HEK293 (cell line): ENCODE measurements at regions not wholly inside any gene's neighbourhood (a gene's known extent, or its start where the extent isn't known, plus 50 kb on each side); places are given as distances from the start of the nearest gene placed in this dataset.

Source experiments
- ATF2 ChIP-seq: fragments of 450-650 bp; formaldehyde crosslinking; IDR thresholded peaks from 2 replicates; pipeline ENCODE4 v1.5.1; 2016; ENCODE audit warnings: missing biosample characterization, missing genetic modification characterization, low read depth
- CTCF ChIP-seq: fragments of 450-650 bp; formaldehyde crosslinking; IDR thresholded peaks from 2 replicates; pipeline ENCODE4 v1.5.1; 2016; ENCODE audit warnings: missing biosample characterization, missing genetic modification characterization
- IKZF3 ChIP-seq: fragments of 450-650 bp; IDR thresholded peaks from 2 replicates; pipeline ENCODE4 v1.5.0; 2018; ENCODE audit warnings: missing biosample characterization, mild to moderate bottlenecking, missing genetic modification characterization, moderate library complexity
- KLF1 ChIP-seq: fragments of 450-650 bp; formaldehyde crosslinking; IDR thresholded peaks from 2 replicates; pipeline ENCODE4 v1.5.1; 2016; ENCODE audit warnings: missing biosample characterization, missing genetic modification characterization
- RBAK ChIP-seq: fragments of 450-650 bp; formaldehyde crosslinking; IDR thresholded peaks from 2 replicates; pipeline ENCODE4 v1.5.1; 2016; ENCODE audit warnings: missing biosample characterization, missing genetic modification characterization
- SP2 ChIP-seq: fragments of 450-650 bp; formaldehyde crosslinking; IDR thresholded peaks from 2 replicates; pipeline ENCODE4 v1.5.1; 2016; ENCODE audit warnings: missing biosample characterization, missing genetic modification characterization
- ZBTB1 ChIP-seq: fragments of 450-650 bp; formaldehyde crosslinking; IDR thresholded peaks from 2 replicates; pipeline ENCODE4 v1.5.1; 2016; ENCODE audit warnings: missing biosample characterization, missing genetic modification characterization
- ZEB2 ChIP-seq: fragments of 450-650 bp; formaldehyde crosslinking; IDR thresholded peaks from 2 replicates; pipeline ENCODE4 v1.5.1; 2016; ENCODE audit warnings: missing biosample characterization, missing genetic modification characterization
- ZNF10 ChIP-seq: fragments of 450-650 bp; formaldehyde crosslinking; IDR thresholded peaks from 2 replicates; pipeline ENCODE4 v1.5.1; 2017; ENCODE audit warnings: missing biosample characterization, missing genetic modification characterization
- ZNF121 ChIP-seq: fragments of 450-650 bp; formaldehyde crosslinking; IDR thresholded peaks from 2 replicates; pipeline ENCODE4 v1.5.1; 2016; ENCODE audit warnings: missing biosample characterization, missing genetic modification characterization
- ZNF211 ChIP-seq: fragments of 450-650 bp; formaldehyde crosslinking; IDR thresholded peaks from 2 replicates; pipeline ENCODE4 v1.5.1; 2016; ENCODE audit warnings: low read depth, missing biosample characterization, missing genetic modification characterization
- ZNF239 ChIP-seq: fragments of 450-650 bp; formaldehyde crosslinking; IDR thresholded peaks from 2 replicates; pipeline ENCODE4 v1.5.1; 2016; ENCODE audit warnings: missing biosample characterization, missing genetic modification characterization
- ZNF654 ChIP-seq: fragments of 450-650 bp; formaldehyde crosslinking; IDR thresholded peaks from 2 replicates; pipeline ENCODE4 v1.5.1; 2016; ENCODE audit warnings: low read depth, missing biosample characterization, missing genetic modification characterization
- ZNF660 ChIP-seq: fragments of 450-650 bp; IDR thresholded peaks from 2 replicates; pipeline ENCODE4 v1.5.1; 2018; ENCODE audit warnings: missing biosample characterization, mild to moderate bottlenecking, missing genetic modification characterization

DNA sequence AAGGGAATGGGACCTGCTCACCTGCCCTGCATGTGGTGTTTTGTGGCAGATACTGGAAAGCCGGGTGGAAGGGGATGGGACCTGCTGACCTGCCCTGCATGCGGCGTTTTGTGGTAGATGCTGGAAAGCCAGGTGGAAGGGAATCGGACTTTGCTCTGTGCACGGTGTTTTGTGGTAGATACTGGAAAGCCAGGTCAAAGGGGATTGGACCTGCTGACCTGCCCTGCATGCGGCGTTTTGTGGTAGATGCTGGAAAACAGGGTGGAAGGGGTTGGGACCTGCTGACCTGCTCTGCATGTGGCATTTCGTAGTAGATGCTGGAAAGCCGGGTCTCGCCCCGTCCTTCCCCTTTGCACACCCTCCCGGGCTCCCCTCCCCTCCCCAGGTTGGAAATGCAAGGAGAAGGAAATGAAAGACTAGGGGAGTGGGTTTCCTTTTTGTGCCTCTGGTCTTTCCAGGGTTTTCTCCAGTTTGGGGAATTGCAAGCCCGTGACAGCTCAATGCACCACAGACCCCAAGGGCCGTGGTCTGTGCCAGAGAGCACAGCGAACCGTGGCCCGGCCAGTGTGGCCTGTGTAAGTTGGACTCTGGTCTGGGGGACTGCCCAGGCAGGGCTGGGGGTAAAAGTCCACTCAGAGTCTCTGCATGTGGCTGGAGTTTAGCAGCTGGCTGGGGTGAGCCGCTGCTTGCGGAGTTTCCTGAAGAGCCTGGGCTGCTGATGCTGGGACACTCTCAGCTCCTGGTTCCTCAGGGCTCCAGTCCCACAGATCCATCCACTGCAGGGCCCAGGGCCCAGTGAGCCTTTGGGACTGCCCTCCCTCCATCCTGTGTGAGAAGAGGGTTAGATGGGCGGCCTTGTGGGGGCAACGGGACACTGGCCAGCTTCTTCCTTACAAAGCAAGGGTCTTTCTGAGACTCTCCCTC is 105.5 kb downstream of the CRYAA start:
- TF ChIP-seq CTCF (tag by site-specific recombination), result no peak
- TF ChIP-seq ATF2 (tag by site-specific recombination), result no peak
- no peak for TF ChIP-seq ZNF211 (tag by site-specific recombination)
- TF ChIP-seq ZNF121 (tag by site-specific recombination), result no peak
- no peak for TF ChIP-seq SP2 (tag by site-specific recombination)
- no peak for TF ChIP-seq ZBTB1 (tag by site-specific recombination)
- TF ChIP-seq ZEB2 (tag by site-specific recombination), result no peak
- no peak for TF ChIP-seq ZNF660
- no peak for TF ChIP-seq ZNF10 (tag by site-specific recombination)
- no peak for TF ChIP-seq ZNF239
- no peak for TF ChIP-seq KLF1 (tag by site-specific recombination)
- TF ChIP-seq ZNF654 (tag by site-specific recombination), result no peak
- TF ChIP-seq RBAK (tag by site-specific recombination), result no peak
- no peak for TF ChIP-seq IKZF3 (tag by site-specific recombination)
